ENCODE measurements at regions not wholly inside any gene's neighbourhood (a gene's known extent, or its start where the extent isn't known, plus 50 kb on each side); places are given as distances from the start of the nearest gene placed in this dataset.

DNA sequence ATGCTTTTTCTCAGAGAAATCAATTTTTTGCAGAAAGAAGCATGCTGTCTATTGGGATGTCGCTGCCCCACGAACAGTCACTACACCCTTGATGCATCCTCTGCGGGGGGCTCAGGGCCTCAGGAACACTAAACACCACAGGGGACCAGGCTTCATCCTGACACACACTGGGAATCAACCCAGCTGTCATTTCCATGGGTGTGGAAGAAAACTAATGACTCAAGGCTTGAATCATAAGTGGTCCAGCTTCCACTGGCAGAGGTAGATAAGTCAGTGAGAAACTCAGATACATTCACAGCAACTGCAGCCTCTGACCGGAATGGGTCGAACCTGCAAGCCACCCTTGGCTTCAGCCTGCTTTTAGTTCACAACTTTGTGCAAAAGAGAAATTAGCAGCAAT is 81.3 kb upstream of the SPTLC3 start:
- H3K36me3 Mint-ChIP-seq, result peaks cover 8% of the 10 kb centered on the region
- ChIA-PET CTCF (interaction anchor here (1.3 kb wide), 1 partner anchor 33 kb away, joined by 3 read pairs; no protein-coding TSS in a partner anchor), POLR2A (interaction anchor here (0.6 kb wide), 1 partner anchor 715 kb away, joined by 7 read pairs; no protein-coding TSS in a partner anchor)
- ATAC-seq, result no peak
- H3K27ac Mint-ChIP-seq, result no peak overlapping the region
- TF ChIP-seq ZNF121 (CRISPR knock-in tag; IDR thresholded peaks at IDR 0.05), result no peak
- no peak for TF ChIP-seq IRF2 (CRISPR knock-in tag; IDR thresholded peaks at IDR 0.05; ENCODE audit: borderline replicate concordance, low read depth)
- no peak for TF ChIP-seq KAT7 (CRISPR knock-in tag; IDR thresholded peaks at IDR 0.05; ENCODE audit: borderline replicate concordance)
- no peak for TF ChIP-seq SMAD4 (CRISPR knock-in tag; IDR thresholded peaks at IDR 0.05)
- TF ChIP-seq ATF1 (CRISPR knock-in tag; IDR thresholded peaks at IDR 0.05), result no peak
- TF ChIP-seq HMGA2 (CRISPR knock-in tag; IDR thresholded peaks at IDR 0.05), result no peak
- no peak for TF ChIP-seq ZNF416 (CRISPR knock-in tag; IDR thresholded peaks at IDR 0.05)
- TF ChIP-seq FOXP1 (CRISPR knock-in tag; IDR thresholded peaks at IDR 0.05; ENCODE audit: borderline replicate concordance), result no peak
- TF ChIP-seq AFF4 (CRISPR knock-in tag; IDR thresholded peaks at IDR 0.05; ENCODE audit: borderline replicate concordance), result no peak
- TF ChIP-seq RELA (CRISPR knock-in tag; IDR thresholded peaks at IDR 0.05; ENCODE audit: borderline replicate concordance), result no peak
- TF ChIP-seq GRHL2 (CRISPR knock-in tag; IDR thresholded peaks at IDR 0.05; ENCODE audit: insufficient replicate concordance, severe bottlenecking), result no peak
- TF ChIP-seq, protein P1, sequence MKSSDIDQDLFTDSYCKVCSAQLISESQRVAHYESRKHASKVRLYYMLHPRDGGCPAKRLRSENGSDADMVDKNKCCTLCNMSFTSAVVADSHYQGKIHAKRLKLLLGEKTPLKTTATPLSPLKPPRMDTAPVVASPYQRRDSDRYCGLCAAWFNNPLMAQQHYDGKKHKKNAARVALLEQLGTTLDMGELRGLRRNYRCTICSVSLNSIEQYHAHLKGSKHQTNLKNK (CRISPR knock-in tag; IDR thresholded peaks at IDR 0.05), result no peak
- no peak for TF ChIP-seq NFYB (CRISPR knock-in tag; conservative IDR thresholded peaks at IDR 0.05; ENCODE audit: low read depth)
- H3K4me3 Mint-ChIP-seq, result no peak overlapping the region
- DNase-seq (ENCODE audit: low spot score), result no peak
- peaks cover 30% of the 10 kb centered on the region for H3K4me1 Mint-ChIP-seq
- H3K9me3 Mint-ChIP-seq, result peaks cover 10% of the 10 kb centered on the region
- peaks cover 4% of the 10 kb centered on the region for H3K27me3 Mint-ChIP-seq (ENCODE audit: low read depth)

DNA sequence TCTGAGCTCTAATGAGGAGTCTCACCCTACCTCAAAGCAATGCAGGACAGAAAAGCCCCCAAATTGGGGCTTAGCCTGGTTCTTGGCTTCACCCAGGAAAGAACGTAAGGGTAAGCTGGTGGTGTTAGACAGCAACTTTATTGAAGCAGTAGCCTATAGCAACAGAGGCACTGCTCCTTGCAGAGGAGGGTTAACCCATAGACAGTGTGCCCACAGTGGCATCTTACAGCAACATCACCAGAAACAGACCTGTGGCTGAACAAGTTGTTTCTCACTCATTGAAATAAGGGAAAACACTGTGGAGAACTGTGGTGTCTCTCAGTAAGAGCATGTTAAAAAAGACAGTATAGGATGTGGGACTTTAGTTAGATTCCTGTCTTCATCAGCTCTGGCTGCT is 80.4 kb upstream of the SPTLC3 start:
- Mint-ChIP-seq H3K4me1 (peaks cover 30% of the 10 kb centered on the region), H3K36me3 (peaks cover under 1% of the 10 kb centered on the region; the same call in 1 of the 2 replicates), H3K9me3 (peaks cover 2% of the 10 kb centered on the region), H3K4me3 (no peak overlapping the region), H3K27me3 (ENCODE audit: low read depth) (peaks cover 4% of the 10 kb centered on the region), H3K27ac (no peak overlapping the region)
- ATAC-seq (no peak), DNase-seq (ENCODE audit: low spot score) (no peak)
- TF ChIP-seq STAT6 (CRISPR knock-in tag; conservative IDR thresholded peaks at IDR 0.05; ENCODE audit: low read depth), result no peak
- TF ChIP-seq EMX1 (CRISPR knock-in tag; IDR thresholded peaks at IDR 0.05), result no peak
- TF ChIP-seq, protein P2, sequence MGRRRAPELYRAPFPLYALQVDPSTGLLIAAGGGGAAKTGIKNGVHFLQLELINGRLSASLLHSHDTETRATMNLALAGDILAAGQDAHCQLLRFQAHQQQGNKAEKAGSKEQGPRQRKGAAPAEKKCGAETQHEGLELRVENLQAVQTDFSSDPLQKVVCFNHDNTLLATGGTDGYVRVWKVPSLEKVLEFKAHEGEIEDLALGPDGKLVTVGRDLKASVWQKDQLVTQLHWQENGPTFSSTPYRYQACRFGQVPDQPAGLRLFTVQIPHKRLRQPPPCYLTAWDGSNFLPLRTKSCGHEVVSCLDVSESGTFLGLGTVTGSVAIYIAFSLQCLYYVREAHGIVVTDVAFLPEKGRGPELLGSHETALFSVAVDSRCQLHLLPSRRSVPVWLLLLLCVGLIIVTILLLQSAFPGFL (CRISPR knock-in tag; IDR thresholded peaks at IDR 0.05; ENCODE audit: borderline replicate concordance), result no peak
- TF ChIP-seq TP53 (CRISPR knock-in tag; IDR thresholded peaks at IDR 0.05), result no peak
- TF ChIP-seq ZNF281 (CRISPR knock-in tag; IDR thresholded peaks at IDR 0.05), result no peak
- TF ChIP-seq, protein P3, sequence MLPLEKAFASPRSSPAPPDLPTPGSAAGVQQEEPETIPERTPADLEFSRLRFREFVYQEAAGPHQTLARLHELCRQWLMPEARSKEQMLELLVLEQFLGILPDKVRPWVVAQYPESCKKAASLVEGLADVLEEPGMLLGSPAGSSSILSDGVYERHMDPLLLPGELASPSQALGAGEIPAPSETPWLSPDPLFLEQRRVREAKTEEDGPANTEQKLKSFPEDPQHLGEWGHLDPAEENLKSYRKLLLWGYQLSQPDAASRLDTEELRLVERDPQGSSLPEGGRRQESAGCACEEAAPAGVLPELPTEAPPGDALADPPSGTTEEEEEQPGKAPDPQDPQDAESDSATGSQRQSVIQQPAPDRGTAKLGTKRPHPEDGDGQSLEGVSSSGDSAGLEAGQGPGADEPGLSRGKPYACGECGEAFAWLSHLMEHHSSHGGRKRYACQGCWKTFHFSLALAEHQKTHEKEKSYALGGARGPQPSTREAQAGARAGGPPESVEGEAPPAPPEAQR (CRISPR knock-in tag; IDR thresholded peaks at IDR 0.05), result no peak
- no peak for TF ChIP-seq RELA (CRISPR knock-in tag; IDR thresholded peaks at IDR 0.05; ENCODE audit: borderline replicate concordance)
- no peak; the same call in 1 of the 2 replicates for TF ChIP-seq GABPB1 (CRISPR knock-in tag; IDR thresholded peaks at IDR 0.05)
- ChIA-PET CTCF (interaction anchor here (0.6 to 1.3 kb wide), 2 partner anchors 33 to 132 kb away, joined by 3 to 4 read pairs; no protein-coding TSS in a partner anchor), POLR2A (no interaction called here)

Data from WTC11 (cell line).